ENCODE measurements at regions not wholly inside any gene's neighbourhood (a gene's known extent, or its start where the extent isn't known, plus 50 kb on each side); places are given as distances from the start of the nearest gene placed in this dataset.

- TF ChIP-seq CTCF (IDR thresholded peaks at IDR 0.05; ENCODE audit: poor library complexity), result no peak
- TF ChIP-seq EZH2 (IDR thresholded peaks at IDR 0.05; ENCODE audit: borderline replicate concordance), result no peak
- TF ChIP-seq EZH2phosphoT487 (IDR thresholded peaks at IDR 0.05; ENCODE audit: low read depth, severe bottlenecking, unreplicated experiment), result no peak
Observed at GRCh38 chr2:238965371-238966071, 117.6 kb downstream of the TWIST2 start.

All from hepatocyte (in vitro differentiated cells).